SIG-M5 treated with dmso at 0.1 percent for 504 hours (cell line): ENCODE measurements at regions not wholly inside any gene's neighbourhood (a gene's known extent, or its start where the extent isn't known, plus 50 kb on each side); places are given as distances from the start of the nearest gene placed in this dataset.

Experiments used
- DNase-seq: peaks from one replicate; lab custom pipeline; 2025; ENCODE audit not compliant: unreplicated experiment; lab: John Stamatoyannopoulos, UW

DNA sequence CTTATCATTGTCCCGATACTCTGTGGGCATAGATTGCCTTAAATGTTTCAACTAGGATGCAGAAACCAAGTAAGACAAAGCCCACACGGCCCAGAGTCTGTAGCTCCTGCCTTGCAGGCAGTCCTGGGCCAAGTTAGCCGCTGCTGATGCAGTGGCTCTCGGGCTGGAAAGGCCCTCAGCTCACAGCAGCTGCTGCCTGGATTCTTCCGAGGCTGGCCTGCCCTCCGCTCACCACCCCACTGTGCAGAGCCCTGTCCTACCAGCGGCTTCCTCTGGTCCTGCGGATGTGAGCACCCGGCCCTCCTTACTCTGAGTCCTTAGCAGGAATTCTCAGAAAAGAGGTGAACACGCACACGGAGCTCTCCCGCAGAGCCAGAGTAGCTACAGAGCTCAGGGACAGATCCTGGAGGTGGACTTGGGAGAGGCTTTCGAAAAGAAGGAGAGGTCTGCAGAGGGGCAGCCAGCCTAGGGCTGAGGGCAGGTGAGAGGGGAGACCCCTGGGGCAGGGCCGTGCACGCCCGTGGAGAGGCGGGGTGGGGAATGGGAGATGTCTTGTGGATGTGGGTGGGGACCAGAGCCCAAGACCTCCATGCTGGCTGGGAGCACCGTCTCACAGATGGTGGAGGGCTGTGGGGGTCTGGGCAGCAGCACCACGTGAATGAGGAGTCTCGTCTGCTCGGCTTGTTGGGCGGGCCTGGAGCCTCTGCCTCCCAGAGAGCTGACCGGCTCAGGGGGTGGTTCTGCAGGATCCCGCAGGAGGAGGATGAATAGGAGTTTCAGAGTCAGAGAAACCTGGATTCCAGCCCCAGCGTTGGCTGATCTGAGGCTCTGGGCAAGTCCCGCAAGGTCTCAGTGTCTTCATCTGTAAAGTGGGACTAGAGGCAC, 117.4 kb upstream of the B3GAT1 start:
- no peak for DNase-seq

DNA sequence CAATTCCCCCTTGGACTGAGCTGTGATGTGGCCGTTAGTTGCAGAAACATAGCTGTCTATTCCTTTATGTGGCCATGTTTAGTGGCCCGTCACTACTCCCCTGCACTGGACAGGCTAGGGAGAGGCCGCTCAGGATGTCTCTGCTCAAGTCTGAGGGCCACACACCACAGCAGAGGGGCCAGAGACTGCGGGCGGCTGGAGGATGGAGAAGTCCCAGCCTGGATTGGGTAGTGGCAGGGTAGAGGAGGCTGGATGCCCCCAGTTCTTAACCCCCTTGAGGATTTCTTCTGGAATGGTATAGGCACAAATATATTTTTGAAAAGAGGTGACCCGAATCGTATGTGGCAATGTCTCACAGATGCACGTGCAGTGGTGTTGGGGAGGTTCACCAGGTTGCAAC, 116.4 kb upstream of the B3GAT1 start:
- DNase-seq = no peak

GRCh38 chr11:134527382-134528243, 115.6 kb upstream of the B3GAT1 start:
- DNase-seq = no peak

- no peak for DNase-seq
Measured at GRCh38 chr11:134524896-134525845, 113.1 kb upstream of the B3GAT1 start.

DNA sequence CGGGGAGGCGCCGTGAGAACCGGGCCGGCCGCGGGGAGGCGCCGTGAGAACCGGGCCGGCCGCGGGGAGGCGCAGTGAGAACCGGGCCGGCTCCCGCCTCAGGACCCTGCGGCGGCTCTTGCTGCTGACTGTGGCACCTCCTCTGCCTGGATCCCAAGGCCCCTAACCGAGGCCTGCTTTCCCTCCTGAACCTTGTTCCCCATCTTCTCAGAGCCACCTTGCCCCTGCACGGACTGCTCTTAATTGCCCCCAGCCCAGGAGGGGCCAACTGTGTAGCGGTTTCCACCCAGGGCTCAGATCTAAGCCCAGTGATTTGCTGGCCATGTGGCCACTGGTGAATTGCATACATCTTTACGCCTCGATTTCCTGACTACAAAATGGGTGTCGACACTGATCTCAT, 112.2 kb upstream of the B3GAT1 start:
- DNase-seq = no peak

DNA sequence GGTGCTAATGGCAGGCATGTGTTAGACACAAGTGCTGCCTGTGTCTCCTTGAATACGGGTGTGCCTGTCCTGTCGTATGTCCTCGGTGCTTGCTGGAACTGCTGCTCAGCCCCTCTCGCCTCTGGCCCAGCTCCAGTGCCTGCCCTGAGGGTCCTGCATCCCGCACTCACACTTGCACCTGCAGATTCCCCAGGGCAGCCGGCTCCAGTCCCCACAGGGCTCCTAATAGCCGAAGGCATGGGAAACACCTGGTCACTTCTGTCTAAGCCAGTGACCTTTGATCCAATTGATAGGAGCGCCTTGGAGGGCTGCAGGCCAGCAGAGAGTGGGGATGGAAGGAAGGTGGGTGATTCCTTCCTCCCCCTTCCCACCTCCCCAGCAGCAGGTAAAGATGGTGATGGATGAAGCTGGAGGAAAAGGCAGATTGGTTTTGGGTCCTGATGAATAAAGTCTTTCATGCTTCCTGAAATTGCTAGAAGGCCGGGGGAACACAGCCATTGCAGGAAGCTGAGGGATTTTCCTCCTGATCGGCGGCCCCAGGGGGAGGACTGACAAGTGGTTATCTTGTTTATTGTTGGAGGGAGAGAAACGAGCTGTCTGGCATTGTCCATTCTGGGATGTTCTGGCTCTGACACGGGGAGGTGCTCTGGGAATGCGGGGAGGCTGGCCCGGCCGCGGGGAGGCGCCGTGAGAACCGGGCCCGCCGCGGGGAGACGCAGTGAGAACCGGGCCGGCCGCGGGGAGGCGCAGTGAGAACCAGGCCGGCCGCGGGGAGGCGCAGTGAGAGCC, 110.9 kb upstream of the B3GAT1 start:
- no peak for DNase-seq

GRCh38 chr11:134521452-134522289, 109.6 kb upstream of the B3GAT1 start:
- DNase-seq = no peak

GRCh38 chr11:134521001-134521400, 109.0 kb upstream of the B3GAT1 start:
- no peak for DNase-seq

DNA sequence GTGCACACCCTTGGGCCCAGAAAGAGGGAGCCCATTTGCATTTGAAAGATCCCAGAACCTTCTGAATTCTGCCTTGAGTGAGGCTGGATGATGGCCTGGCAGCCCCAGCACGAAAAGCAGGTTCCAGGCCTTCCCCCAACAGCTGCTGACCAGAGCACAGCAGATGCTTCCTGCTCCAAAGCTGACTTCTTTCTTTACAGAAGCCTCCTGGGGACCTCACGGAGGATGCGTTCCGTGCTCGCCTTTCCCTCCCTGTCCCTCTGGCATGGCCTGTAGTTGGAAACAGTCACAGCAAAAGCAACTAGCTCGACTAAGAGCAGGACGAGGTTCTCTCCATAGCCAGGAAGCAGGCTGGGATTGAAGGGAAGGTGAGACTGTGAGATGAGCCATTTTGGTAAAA, 107.7 kb upstream of the B3GAT1 start:
- DNase-seq = no peak

- DNase-seq = no peak
Measured at GRCh38 chr11:134519390-134519750, 107.3 kb upstream of the B3GAT1 start.

GRCh38 chr11:134518616-134519389, 106.8 kb upstream of the B3GAT1 start:
- DNase-seq = no peak

DNA sequence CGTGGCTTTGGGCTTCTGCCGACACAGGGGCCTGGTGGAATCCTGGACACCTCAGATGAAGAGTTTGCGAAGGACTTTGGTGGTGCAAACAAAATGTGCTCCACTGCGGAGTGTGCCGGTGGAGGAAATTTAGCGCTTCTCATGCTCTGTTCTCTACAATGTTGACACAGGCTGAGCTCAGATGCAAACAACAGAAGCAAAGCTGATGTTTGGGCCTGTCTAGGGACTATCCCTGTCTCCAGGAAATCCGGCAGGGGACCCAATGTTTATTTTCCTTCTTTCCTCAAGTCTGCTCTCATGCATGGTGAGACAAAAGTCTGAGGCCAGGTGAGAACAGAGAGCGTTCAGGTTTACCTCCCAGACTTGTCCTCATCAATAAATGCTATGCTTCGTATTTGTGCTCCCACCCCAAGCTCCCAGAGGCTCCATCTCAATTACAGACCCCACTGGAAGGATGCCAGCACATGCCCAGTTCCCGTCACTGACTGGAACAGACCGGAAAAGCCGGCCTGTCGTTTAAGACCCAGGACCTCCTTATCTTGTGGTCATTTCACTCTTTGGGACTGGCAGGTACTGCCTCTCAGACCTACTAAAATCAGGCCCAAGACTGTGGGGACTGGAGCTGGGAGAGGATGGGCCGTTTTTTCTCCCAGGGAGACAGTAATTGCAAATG, 105.7 kb upstream of the B3GAT1 start:
- no peak for DNase-seq

DNA sequence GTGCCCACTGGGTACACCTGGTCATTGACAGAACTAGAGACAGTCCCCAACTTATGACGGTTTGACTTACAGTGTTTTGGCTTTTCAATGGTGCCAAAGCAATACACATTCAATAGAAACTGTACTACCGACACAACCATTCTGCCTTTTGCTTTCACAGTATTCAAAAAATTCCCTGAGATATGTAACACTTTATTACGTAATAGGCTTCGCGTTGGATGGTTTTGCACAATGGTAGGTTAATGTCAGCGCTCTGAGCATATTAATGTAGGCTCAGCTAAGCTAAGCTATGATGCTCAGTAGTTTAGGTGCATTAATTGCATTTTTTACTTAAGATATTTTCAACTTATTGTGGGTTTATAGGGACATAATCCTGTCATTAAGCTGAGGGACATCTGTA, 105.1 kb upstream of the B3GAT1 start:
- DNase-seq = no peak

GRCh38 chr11:134516529-134516928, 104.5 kb upstream of the B3GAT1 start:
- DNase-seq = no peak

GRCh38 chr11:134515081-134515960, 103.3 kb upstream of the B3GAT1 start:
- no peak for DNase-seq

DNA sequence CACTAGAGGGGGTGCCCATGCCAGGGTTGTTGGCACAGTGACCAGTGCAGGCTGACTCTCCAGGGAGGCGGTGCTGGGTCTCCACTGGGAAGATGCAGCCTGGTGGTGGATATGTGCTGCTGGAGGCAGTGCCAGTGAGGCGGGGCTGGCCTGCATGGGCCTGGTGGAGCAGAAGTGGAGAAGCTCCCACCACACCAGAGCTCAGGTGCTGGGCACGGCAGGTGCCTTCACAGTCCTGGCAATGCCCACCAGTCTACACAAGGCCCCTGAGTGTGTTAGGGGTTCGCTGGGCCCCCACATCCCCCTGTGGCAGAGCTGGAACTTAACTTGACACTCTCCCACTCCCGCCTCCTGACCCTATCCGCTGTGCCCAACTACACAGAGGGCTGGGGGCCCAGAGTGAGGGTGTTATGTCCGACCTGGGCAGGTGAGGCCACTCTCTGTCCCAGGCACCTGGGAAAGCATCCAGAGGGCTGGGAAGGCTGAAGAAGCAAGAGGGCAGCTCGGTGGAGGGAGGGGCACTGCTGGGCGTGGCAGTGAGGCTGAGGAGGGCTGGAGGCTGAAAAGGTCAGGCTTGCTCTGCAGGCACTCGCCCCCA, 102.4 kb upstream of the B3GAT1 start:
- no peak for DNase-seq
